Middle frontal gyrus (tissue), 1 donor: ENCODE measurements at regions not wholly inside any gene's neighbourhood (a gene's known extent, or its start where the extent isn't known, plus 50 kb on each side); places are given as distances from the start of the nearest gene placed in this dataset.

ENCODE experiments used
- DNase-seq: peaks from one replicate; pipeline ENCODE4 v3.0.0-alpha.2; 2015; ENCODE audit warnings: low spot score; ENCODE audit errors: extremely low spot score

- DNase-seq: no peak
These were observed 351.7 kb downstream of the ZNF608 start for GRCh38 chr5:124394700-124395245.

- no peak for DNase-seq
These were observed 352.7 kb downstream of the ZNF608 start for GRCh38 chr5:124393584-124394379.

- no peak for DNase-seq
These were observed 362.7 kb downstream of the ZNF608 start for GRCh38 chr5:124383693-124384092.

- DNase-seq: no peak
These were observed 369.1 kb downstream of the ZNF608 start for GRCh38 chr5:124377386-124377785.

- no peak for DNase-seq
These were observed 372.6 kb downstream of the ZNF608 start for GRCh38 chr5:124373883-124374282.

- DNase-seq: no peak
These were observed 374.0 kb downstream of the ZNF608 start for GRCh38 chr5:124372457-124372856.

GRCh38 chr5:124371111-124371706 is 375.2 kb downstream of the ZNF608 start:
- DNase-seq: no peak

GRCh38 chr5:124370601-124371000 is 375.8 kb downstream of the ZNF608 start:
- DNase-seq: no peak

- DNase-seq: no peak
These were observed 381.1 kb downstream of the ZNF608 start for GRCh38 chr5:124365361-124365801.

GRCh38 chr5:124355928-124356327 is 390.5 kb downstream of the ZNF608 start:
- DNase-seq: no peak

GRCh38 chr5:124353016-124353415 is 393.4 kb downstream of the ZNF608 start:
- DNase-seq: no peak

- no peak for DNase-seq
These were observed 394.1 kb downstream of the ZNF608 start for GRCh38 chr5:124352312-124352711.

- DNase-seq: no peak
These were observed 396.5 kb downstream of the ZNF608 start for GRCh38 chr5:124349931-124350330.

GRCh38 chr5:124343451-124343867 is 403.0 kb downstream of the ZNF608 start:
- DNase-seq: no peak

- no peak for DNase-seq
These were observed 403.5 kb downstream of the ZNF608 start for GRCh38 chr5:124342986-124343385.

- DNase-seq: no peak
These were observed 403.9 kb downstream of the ZNF608 start for GRCh38 chr5:124342584-124342983.

- DNase-seq: no peak
These were observed 404.4 kb downstream of the ZNF608 start for GRCh38 chr5:124342027-124342471.

GRCh38 chr5:124341066-124341858 is 405.2 kb downstream of the ZNF608 start:
- no peak for DNase-seq

- DNase-seq: no peak
These were observed 408.4 kb downstream of the ZNF608 start for GRCh38 chr5:124337996-124338395.

- DNase-seq: no peak
These were observed 413.0 kb downstream of the ZNF608 start for GRCh38 chr5:124333298-124333979.

- no peak for DNase-seq
These were observed 414.2 kb downstream of the ZNF608 start for GRCh38 chr5:124332273-124332672.
